NCI-H524 (cell line): ENCODE measurements at regions not wholly inside any gene's neighbourhood (a gene's known extent, or its start where the extent isn't known, plus 50 kb on each side); places are given as distances from the start of the nearest gene placed in this dataset.
A peak's percentile ranks its signal among the peaks of the same experiment; 100 is the strongest.

Experiments
- DNase-seq, 2 experiments: peaks; one replicate each; lab custom pipeline; 2025; lab: John Stamatoyannopoulos, UW

- DNase-seq = no peak
These were observed 51.3 kb upstream of the EIF2S2 start for GRCh38 chr20:34163307-34163706.

GRCh38 chr20:34164381-34164984 lies 52.4 kb upstream of the EIF2S2 start:
- DNase-seq = no peak

GRCh38 chr20:34165018-34165619 lies 53.1 kb upstream of the EIF2S2 start:
- no peak for DNase-seq

DNA sequence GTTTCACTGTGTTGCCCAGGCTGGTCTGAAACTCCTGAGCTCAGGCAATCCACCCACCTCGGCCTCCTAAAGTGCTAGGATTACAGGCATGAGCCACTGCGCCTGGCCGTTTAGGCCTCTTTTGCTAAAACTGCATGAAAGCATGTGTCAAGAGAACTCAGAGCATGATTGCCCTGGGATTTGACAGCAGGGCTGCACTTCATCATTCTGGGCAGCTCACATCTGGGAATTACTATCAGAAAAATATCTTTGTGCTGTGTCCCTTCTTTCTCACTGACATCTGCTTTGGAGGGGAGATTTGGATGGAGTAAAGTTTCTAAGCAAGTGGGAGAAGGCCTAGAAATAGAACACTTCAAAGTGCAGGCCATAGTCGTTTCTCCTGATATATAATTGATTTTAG lies 59.6 kb upstream of the EIF2S2 start:
- DNase-seq = peak in 1 of 2 experiments; percentile 76

DNA sequence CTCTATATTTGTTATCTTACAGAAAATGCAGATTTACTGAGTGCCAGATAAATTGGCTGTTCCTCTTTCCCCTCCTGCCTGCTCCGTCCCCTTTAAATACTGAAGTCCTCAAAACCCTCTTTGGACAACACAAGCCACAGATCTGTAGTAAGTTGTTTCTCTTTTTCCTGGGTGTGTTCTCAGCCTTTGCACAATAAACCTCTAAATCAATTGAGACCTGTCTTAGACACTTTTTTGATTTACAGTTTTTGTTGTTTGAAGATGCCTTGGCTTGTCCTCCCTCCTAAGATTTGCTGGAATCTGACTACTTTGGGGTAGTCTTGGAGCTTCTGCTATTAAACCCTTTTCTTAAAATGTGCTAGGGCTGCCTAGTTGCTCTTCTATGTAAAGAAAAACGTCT lies 60.9 kb upstream of the EIF2S2 start:
- no peak for DNase-seq

- DNase-seq = peak; percentile 99
These were observed 63.0 kb upstream of the EIF2S2 start for GRCh38 chr20:34175079-34175478.

GRCh38 chr20:34175879-34176278 lies 63.8 kb upstream of the EIF2S2 start:
- no peak for DNase-seq

DNA sequence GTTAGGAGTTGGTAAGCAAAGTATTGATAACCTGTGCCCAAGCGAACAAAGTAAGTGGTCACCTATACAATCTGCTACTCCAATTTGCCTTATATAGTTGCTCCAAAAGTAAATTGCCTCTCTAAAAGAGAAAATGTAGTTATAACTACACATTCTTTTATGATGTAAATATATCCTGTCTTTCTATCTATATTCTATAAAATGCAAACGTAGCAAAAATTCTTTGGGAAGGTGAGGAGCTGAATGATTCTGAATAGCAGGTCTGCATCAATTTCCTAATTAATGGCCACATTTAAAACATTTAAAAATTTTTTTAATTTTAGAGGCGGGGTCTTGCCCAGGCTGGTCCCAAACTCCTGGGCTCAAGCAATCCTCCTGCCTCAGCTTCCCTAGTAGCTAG lies 64.2 kb upstream of the ASIP start:
- DNase-seq = no peak

- no peak for DNase-seq
These were observed 61.4 kb upstream of the ASIP start for GRCh38 chr20:34179637-34180360.

- no peak for DNase-seq
These were observed 60.6 kb upstream of the ASIP start for GRCh38 chr20:34180460-34181120.

GRCh38 chr20:34181484-34181883 lies 59.7 kb upstream of the ASIP start:
- no peak for DNase-seq

- DNase-seq = no peak
These were observed 55.2 kb upstream of the ASIP start for GRCh38 chr20:34185766-34186620.

DNA sequence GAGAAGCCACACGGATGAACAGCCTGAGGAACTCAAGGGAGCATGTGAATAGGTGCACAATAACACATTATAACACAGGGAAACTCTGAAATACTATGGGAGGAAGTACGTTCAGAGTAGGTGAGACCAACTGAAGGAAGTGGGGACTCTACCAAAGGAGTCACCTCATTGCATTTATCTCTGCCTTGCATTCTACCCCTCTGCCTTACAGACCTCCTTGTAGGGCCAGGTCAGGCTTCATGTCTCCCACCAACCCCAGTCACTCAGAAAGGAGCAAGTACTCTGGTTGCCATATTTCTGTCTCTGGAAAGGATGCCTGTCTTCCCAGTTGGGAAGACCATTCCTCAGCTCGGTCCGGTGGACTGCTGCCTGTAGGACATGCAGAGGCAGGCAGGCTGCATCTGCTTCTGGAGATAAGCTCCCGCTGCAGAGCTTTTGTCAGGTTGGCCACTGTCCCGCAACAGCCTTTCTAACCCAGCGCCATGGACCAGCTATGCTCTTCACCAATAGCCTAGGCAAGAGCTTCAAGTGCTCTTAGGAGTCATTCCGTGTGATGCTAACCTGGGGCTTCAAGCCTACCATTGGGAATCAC lies 51.6 kb upstream of the ASIP start:
- DNase-seq = no peak

DNA sequence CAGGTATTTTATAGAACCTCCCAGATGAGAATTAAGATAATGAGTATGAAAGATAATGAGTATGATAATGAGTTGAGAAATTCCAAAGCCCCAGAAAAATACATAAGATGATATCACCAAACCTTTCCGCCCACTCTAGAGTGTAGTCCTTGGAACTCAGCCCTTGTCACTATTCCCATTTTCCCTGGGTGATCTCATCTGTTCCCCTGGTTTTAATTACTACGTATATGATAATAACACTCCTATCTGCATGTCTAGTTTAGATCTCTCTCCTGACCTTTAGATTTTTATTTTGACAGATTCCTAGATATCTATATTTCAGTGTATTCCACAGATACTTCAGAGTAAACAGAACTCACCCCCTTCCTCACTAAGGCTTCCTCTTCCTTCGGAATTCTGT lies 51.0 kb upstream of the ASIP start:
- DNase-seq = no peak

GRCh38 chr20:34190679-34191090 lies 50.5 kb upstream of the ASIP start:
- DNase-seq = peak; percentile 83 to 89
